EL (cell line): ENCODE measurements at regions not wholly inside any gene's neighbourhood (a gene's known extent, or its start where the extent isn't known, plus 50 kb on each side); places are given as distances from the start of the nearest gene placed in this dataset.
A peak's percentile ranks its signal among the peaks of the same experiment; 100 is the strongest.

Source experiments
- DNase-seq: peaks from one replicate; pipeline ENCODE4 v3.0.0-alpha.2; 2016

DNA sequence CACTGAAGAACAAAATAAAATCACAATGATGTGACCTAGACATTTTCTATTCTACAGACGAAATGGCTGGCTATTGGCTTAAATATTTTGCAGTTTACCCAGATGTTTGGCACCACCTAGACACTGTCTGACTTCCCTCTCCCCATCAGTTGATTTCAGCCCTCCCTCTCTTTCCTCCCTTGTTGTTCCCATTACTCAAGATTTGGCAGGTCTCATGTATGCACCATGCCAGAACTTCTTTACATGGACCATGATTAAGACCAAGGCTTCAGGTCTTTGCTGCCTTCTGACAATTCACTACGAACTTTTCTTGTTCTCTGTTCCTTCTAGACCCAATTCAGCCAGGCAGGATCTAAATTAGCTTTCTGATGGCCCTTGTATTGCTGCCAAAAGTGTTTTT, 66.6 kb upstream of the GDNF start:
- no peak for DNase-seq

DNA sequence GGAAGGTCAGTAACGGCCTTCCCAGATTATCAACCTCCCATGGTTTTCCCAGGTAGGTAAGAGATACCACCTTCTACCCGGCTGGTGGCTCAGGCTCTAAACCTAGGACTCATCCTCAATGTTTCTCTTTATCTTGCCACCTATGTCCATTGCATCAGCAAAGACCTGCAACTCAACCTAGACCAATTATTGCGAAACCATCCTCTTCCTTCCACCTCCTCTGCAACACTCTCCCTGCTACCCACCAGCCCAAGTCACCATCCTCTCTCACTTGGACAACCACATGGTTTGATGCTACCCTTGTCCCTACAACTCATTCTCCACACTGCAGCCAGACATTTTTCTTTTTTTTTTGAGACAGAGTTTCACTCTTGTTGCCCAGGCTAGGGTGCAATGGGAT, 65.4 kb upstream of the GDNF start:
- no peak for DNase-seq

DNA sequence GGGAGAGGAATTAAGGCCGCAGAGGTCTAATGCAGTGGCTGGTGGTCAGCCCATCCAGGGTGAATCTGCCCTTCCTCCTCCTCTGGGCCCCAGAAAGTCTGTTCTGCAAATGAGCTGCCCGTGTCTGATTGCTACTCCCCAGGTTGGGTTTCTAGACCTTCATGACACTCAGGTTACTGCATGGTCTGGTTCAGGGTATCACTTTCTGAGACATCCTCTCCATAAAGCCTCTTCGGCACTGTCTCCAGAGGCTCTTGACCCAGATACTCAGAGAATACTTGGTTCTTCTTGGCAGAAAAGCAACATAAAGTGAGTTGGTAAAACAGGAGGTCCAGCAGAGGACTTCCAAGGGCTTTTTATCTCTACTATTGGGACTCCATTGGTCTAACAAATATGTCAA, 62.5 kb upstream of the GDNF start:
- DNase-seq: no peak

DNA sequence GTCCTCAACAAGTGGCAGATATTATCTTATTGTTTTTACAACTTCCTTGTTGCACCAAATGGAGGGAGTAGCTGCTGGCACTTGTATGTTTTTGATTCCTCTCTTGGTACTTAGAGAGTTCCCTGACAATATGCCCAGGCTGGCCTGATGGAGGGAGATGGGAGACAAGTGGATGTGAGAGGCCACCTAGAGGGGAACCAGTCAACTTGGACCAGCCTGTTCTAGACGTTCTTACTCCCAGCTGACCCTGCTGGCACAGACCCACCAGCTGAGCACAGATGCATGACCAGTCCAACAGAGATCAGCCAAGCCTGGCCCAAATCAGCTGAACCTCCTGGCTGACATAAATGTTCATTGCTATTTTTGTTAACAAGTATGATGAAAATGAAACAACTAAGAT, 60.9 kb upstream of the GDNF start:
- peak; percentile 50 for DNase-seq

DNA sequence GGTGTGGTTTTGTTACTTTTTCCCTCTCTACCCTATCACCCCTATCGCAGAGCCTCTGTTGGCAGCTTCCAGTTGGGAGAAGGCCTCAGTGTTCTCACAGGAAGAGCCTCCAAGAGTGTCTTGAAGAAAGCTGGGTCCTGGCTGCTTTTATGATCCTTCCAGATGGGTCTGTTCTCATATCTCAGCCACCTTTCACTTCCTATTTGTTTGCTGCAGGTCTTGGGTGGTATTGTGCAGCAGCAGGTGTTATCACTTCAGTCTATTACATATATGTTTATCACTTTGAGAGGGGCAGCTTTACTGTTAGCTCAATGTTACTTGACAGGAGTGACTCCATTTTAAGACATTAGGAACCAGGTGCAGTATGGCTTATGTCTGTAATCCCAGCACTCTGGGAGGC, 59.2 kb upstream of the GDNF start:
- DNase-seq: no peak

DNA sequence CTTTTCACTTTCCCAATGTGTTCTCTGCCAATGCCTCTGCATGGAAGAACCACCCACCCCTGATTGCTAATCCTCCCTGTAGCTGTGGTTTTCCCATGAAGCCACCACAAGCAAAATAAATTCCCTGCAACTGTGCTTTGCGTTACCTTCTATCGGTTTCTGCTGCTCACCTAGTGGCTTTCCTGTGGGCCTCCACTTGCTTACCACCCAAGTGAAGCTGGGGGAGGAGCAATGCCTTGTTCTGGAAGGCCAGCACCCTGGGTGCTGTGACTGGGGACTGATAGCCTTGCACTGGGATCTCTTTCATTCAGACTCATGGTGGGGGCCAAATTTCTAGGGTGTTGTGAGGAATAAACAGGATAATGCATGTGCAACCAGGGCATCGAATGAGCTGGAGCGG, 56.3 kb upstream of the GDNF start:
- DNase-seq: no peak

DNA sequence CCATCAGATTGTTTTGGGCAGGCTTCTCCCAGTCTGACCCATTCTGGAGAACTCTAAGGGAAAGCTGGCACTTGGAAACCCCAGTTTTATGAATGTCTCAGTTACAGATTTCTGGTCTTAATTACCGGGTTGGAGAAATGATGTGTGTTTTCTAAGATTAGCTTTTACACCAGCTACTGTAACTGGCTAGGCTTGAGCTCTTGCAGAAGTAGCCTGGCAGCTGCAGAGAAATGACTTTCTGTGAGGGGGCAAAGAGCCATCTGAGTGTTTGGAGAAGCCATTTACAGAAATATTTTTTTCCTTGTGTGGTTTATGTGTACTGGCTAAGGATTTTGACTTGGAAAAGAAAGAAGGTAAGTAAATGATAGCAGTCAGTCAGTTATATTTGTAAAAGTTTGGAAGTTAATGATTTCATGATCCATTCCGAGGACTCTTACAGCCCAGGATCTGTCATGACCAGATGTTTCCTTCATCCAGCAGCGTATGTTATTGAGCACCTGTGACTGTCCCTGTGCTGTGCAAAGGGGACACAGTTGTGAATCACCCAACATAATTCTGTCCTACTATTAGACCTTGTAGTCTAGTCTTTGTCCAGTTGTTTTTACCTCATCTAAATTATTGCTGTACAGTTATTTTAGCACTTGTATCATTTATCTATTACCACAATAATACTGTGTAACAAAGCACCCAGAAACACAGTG, 53.7 kb upstream of the GDNF start:
- no peak for DNase-seq

GRCh38 chr5:37892586-37892985, 52.7 kb upstream of the GDNF start:
- DNase-seq: no peak

- no peak for DNase-seq
Measured at GRCh38 chr5:37891832-37892231, 52.0 kb upstream of the GDNF start.

GRCh38 chr5:37889612-37890317, 49.9 kb upstream of the GDNF start:
- DNase-seq: peak; percentile 95
